GM23338 (cell line): ENCODE measurements at regions not wholly inside any gene's neighbourhood (a gene's known extent, or its start where the extent isn't known, plus 50 kb on each side); places are given as distances from the start of the nearest gene placed in this dataset.
"Not testable (repeated sequence)": the region's sequence is repeated elsewhere in the genome, so short reads cannot be mapped to it uniquely, and the experiment has no call there.

ENCODE experiments used
- CREB1 ChIP-seq: fragments of 250-450 bp; sonication (Bioruptor Pico); IDR thresholded peaks from 2 replicates; pipeline ENCODE4 v1.5.0; 2020; ENCODE audit warnings: low read depth, mild to moderate bottlenecking, moderate library complexity
- EZH2 ChIP-seq: fragments of 200-600 bp; sonication (generic); IDR thresholded peaks from one replicate; pipeline ENCODE4 v1.8.0; 2017; ENCODE audit warnings: antibody characterized with exemption, mild to moderate bottlenecking, low read depth; ENCODE audit not compliant: unreplicated experiment
- EZH2phosphoT487 ChIP-seq: fragments of 200-600 bp; sonication (generic); IDR thresholded peaks from one replicate; pipeline ENCODE4 v1.8.1; 2018; ENCODE audit warnings: antibody characterized with exemption; ENCODE audit not compliant: unreplicated experiment
- JUNB ChIP-seq: IDR thresholded peaks from one replicate; pipeline ENCODE4 v1.6.1; 2016; ENCODE audit warnings: antibody characterized with exemption; ENCODE audit not compliant: unreplicated experiment
- POLR2AphosphoS5 ChIP-seq: IDR thresholded peaks from 2 replicates; pipeline ENCODE4 v1.6.1; 2016; ENCODE audit warnings: antibody characterized with exemption, low read depth
- TF ChIP-seq, protein P1 (sequence below), 2 experiments: fragments of 200-600 bp in 1 of 2; sonication (generic) in 1 of 2; conservative IDR thresholded peaks; 2 replicates each; pipeline versions ENCODE4 v1.5.1 to v1.6.1; 2016 to 2017; ENCODE audit warnings: antibody characterized with exemption in 2 of 2, low read depth in 2 of 2, mild to moderate bottlenecking in 2 of 2, moderate library complexity in 1 of 2

DNA sequence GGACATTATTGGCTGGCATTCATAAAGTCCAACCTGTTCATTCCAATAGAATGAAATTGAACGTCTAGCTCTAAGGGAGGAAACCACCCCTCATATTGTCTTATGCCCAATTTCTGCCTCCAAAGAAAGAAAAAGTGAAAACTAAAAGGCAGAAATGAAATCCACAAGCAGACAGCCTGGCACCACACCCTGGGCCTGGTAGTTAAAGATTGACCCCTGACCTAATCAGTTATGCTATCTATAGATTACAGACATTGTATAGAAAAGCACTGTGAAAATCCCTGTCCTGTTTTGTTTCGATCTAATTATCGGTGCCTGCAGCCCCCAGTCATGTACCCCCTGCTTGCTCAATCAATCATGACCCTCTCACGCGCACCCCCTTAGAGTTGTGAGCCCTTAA lies 54.3 kb upstream of the ATP1B1 start:
- TF ChIP-seq, protein P1, sequence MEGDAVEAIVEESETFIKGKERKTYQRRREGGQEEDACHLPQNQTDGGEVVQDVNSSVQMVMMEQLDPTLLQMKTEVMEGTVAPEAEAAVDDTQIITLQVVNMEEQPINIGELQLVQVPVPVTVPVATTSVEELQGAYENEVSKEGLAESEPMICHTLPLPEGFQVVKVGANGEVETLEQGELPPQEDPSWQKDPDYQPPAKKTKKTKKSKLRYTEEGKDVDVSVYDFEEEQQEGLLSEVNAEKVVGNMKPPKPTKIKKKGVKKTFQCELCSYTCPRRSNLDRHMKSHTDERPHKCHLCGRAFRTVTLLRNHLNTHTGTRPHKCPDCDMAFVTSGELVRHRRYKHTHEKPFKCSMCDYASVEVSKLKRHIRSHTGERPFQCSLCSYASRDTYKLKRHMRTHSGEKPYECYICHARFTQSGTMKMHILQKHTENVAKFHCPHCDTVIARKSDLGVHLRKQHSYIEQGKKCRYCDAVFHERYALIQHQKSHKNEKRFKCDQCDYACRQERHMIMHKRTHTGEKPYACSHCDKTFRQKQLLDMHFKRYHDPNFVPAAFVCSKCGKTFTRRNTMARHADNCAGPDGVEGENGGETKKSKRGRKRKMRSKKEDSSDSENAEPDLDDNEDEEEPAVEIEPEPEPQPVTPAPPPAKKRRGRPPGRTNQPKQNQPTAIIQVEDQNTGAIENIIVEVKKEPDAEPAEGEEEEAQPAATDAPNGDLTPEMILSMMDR (conservative IDR thresholded peaks at IDR 0.05; ENCODE audit: low read depth in 2 of 2): not testable (repeated sequence)
- not testable (repeated sequence) for TF ChIP-seq EZH2phosphoT487, POLR2AphosphoS5, CREB1, EZH2, JUNB
